HG02763 (cell line): ENCODE measurements at regions not wholly inside any gene's neighbourhood (a gene's known extent, or its start where the extent isn't known, plus 50 kb on each side); places are given as distances from the start of the nearest gene placed in this dataset.

Experiments
- ATAC-seq: cut with Tn5 transposase; IDR thresholded peaks from one replicate; pipeline ENCODE4 v1.9.1; 2021; ENCODE audit warnings: mild to moderate bottlenecking, moderate library complexity; ENCODE audit not compliant: unreplicated experiment

DNA sequence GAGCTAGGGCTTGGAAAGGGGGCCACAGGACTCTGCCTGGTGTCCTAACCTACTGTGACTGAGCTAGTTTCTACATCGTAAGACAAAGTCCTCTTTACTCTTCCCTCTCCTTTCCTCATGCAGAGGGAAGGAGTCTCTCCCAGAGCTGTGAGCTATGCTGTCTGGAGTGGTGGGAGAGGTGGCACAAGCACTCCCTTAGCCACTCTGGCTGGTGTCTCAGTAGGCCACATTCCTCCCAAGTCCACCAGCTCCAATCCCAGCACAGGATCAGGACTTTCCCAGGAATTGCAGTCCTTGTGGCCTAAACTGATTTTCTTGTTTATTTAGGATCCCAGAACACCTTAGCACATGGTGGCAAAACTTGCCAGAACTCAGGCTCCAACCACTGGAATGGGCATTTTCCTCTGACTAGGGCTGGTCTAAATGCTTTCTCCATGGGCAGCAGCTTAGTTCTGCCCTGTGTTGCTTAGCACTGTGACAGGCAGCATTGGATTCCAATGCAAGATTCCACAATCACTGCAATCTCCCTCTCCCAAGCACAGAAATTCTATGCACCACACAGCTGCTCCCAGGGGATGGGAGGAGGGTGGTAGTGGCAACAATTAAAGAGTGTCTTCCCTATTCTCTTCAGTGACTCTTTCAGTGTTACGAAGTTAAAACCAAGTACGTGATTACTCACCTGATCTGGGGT, 733.3 kb downstream of the HACE1 start:
- ATAC-seq, result no peak

DNA sequence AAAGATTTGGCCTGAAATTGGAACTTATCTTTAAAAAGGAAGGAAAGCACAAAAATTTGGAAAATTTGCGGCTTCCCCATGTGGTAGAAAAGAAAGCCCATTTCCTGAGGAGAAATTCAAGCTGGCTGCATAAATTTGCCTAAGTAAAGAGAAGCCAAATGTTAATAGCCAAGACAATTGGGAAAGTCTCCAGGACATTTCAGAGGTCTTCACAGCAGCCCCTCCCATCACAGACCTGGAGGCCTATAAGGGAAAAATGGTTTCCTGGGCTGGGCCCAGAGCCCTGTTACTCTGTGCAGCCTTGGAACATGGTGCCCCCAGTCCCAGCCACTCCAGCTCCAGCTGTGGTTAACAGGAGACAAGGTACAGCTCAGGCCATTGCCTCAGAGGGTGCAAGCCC, 736.5 kb downstream of the HACE1 start:
- ATAC-seq, result no peak

DNA sequence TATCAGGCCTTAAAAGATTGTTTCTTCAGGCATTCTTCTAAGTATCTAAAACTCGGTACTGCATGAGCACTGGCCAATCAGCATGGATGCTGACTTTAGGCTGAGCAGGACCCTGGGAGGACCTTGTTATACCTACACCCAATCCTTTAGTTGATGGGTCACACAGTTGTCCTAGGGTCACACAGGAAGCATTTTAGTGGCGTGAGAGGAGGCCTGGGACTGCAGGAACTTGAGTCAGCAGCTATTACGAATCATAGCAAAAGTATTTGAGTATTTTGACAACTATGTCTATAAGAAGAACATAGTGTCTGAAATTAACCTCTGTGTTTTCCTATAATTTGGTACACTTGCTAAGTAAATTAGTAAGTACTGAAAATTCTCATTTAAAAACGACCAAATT, 741.4 kb downstream of the HACE1 start:
- ATAC-seq, result no peak

DNA sequence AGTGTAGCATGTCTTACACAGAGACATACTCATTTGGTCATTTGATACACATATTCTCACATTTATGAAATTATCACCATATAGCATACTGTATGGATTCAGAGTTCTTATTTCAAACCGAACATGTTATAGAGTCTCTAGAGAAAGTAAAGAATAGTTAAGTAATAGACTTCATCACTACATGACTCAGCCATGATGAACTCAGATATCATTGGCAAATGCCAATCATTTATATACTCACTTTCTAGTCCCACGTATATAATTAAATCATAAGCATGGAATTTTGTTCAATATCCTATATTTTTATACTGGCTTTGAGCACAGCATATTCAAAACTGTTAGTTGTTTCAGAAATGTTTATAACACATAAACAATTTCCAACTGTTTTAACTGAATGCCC, 749.9 kb downstream of the HACE1 start:
- no peak for ATAC-seq

DNA sequence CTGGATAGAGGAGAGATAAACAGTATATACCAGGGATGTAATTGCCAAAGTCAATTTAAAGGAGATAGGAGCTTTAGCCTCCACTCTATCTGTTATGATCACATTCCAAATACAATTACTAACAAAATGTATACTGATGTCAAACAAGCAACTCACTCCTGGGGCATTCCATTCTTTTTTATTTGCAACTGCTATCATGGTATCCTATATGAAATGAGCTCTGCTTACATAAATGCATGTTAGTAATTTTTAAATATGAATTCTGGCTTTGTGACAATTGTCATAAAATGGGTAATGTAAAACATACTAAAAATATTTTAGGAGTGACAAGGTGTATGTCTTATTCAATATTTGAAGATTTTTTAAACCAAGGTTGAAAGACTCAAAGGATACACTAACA, 751.1 kb downstream of the HACE1 start:
- no peak for ATAC-seq

DNA sequence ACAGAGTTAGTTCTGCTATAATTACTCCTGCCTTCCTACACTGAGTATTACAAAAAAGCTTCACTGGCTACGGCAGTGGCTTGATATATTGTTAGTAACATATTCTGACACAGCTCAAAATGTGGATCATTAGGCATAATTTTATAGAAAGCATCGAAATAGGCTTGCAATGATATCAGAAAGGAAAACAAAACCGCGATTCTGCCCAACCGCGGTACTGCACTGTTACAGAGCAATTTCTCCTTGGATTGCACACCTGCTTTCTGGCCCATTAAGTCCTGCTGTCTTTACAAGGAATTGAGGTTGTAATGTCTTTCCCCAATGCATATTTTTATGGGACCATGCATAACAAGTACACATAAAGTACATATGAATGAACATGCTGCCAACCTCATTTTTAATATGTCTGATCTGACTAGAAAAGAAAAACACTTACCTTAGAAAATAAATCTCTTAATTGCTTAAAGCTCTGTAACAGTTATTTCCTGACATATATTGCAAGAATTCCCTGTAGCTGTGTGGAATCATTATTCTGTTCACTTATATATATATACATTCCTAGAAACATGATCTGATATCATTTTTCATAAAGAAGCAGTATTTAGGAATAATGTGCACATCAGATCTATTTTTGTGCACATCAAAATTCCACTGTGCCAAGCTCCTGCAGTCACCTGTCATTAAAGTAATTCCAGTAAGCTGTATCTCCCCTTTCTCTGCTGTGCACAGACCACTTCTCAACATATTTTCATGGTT, 763.9 kb downstream of the HACE1 start:
- ATAC-seq, result no peak

DNA sequence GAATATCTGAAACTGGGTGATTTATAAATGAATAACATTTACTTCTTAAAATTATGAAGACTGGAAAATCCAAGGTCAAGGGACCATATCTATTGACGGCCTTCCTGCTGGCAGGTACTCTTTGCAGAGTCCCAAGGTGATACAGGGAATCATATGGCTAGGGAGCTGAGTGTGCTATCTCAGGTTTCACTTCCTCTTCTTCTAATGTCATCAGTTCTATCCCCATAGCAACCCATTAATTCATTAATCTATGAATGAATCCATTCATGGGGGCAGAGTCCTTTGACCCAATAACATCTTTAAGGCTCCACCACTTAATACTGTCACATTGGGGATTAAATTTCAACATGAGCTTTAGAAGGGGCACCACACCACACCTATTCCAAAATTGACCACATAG, 772.0 kb downstream of the HACE1 start:
- no peak for ATAC-seq

DNA sequence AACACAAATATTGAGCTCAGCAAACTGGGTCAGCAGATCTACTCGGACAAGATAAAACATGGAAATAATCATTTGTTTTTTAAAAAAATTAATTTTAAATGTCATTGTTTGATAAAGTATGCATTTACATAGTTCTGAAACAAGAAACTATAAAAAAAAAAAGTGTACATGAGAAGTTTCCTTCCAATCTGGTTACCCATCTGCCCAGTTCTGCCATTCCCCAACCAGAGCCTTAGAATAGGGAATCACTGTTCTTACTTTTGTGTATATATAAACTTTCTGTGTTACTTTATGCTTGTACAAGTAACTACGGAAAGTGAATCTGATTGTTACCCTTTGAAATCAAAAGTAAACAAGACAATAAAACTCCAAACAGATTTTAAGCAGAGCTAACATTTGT, 791.4 kb downstream of the HACE1 start:
- ATAC-seq, result no peak

DNA sequence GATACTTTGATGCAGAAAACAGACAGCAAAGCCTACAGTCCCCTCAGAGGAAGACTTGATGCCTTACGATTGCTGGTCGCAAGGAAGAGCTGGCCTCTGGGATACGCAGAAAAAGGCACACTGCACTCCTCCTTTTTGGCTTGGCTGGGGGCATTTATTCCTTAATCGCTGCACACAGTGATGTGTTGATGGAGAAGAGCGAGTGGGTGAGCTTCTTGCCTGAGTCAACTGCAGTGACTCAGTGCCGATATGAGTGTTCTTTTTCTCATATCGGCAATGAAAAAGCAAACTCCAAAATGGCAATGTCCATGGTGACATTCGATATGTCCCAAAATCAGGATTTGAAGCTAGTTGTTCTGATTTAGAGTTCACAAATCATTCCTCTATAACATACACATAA, 794.8 kb downstream of the HACE1 start:
- no peak for ATAC-seq

DNA sequence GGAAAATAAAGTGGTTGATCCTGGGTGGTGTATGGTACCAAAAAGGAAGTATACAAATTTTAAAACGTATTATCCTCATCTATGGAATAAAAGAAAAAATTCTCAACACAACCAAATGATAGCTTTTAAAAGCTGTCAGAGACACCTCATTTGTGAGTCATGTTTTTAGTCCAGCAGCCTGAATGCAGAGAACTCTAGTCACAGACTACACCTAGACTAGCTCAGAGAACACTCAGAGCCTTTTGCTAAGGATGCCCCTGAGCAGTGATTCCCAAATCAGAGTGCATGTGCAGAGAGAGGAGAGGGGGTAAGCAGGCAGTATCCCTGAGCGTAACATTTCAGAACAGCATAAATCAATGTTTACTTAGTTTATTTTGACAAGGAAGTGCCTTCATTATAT, 809.3 kb downstream of the HACE1 start:
- ATAC-seq, result no peak

DNA sequence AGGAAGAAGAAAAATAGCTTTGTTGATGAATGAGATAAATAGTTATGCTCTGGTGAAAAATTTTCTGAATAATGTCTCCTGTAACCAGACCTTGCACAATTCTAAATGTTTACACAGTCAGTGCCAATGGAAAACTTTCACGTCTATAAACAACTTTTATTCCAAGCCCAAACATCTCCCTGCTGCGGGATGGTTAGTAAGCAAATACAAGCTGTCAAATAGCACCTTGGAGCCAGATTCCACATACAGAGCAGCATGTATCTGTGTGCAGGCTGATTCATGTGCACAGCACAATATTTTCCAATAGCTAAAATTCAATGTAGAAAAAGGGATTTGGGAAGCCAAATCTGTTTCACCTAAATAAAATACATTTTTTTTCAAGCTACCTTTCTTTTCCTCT, 813.3 kb downstream of the HACE1 start:
- no peak for ATAC-seq

DNA sequence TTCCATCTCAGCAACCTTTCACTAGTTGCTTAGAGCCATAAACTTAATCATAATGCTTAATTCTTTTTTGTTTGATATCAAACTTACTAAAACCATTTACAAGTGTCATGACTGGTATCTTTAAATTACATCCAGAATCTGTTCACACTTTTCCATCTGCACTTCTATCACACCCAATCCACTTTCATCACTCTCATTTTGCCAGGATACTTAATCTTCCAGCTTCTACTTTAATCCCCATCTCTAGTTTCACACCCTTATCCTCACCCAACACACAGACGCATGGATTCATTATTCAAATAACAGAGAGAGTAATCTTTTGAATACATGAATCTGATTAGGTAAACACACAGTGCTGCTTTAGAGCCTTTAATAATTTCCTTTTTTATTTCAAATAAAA, 828.4 kb downstream of the HACE1 start:
- no peak for ATAC-seq

DNA sequence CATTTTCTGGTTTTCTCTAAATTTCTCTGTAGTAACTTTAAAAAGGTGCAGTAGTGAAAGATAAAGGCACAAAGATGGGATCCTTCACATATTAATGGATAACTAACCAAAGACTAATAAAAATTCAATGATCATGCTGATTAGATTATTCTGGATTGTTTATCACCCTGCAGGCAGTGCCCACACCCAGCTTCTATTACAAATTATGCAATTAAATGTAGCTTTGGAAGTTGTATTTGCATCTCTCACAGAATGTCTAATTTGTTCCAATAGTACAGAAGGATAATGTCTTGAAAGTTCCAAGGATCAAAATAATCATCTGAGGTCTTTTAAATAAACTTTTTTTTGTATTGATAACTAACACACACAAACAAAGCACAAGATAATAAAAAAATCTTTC, 837.6 kb downstream of the HACE1 start:
- no peak for ATAC-seq

DNA sequence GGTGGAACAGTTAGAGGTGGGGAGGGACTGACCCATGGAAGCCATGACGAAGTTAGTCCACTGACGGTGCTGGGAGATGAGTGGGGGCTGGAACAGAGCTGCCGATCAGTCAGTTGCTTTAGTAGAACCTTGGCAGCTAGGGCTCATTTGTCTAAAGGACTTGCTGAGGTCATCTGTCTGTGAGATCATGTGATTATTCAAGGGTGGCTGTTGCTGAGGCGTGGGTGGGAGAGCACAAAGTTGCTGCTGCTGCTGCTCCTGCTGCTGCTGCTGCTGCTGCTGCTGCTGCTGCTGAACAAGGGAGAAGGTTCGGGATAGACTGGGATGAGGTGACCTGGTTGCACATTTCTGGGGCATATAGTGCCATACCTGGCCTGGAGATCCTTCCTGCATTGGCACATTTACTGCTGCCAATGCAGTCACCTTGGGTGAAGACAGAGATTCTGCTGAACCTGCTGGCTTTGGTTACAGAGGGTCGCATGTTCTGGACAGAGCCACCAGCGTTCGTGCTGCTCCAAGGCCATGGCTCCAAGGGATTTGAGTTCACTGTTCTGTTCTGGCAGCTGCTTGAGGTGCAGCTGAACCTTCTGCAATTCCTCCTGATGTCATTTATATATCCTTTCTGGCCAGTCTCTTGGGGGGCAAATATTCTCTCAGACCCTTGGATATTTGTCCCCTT, 840.5 kb downstream of the HACE1 start:
- no peak for ATAC-seq

DNA sequence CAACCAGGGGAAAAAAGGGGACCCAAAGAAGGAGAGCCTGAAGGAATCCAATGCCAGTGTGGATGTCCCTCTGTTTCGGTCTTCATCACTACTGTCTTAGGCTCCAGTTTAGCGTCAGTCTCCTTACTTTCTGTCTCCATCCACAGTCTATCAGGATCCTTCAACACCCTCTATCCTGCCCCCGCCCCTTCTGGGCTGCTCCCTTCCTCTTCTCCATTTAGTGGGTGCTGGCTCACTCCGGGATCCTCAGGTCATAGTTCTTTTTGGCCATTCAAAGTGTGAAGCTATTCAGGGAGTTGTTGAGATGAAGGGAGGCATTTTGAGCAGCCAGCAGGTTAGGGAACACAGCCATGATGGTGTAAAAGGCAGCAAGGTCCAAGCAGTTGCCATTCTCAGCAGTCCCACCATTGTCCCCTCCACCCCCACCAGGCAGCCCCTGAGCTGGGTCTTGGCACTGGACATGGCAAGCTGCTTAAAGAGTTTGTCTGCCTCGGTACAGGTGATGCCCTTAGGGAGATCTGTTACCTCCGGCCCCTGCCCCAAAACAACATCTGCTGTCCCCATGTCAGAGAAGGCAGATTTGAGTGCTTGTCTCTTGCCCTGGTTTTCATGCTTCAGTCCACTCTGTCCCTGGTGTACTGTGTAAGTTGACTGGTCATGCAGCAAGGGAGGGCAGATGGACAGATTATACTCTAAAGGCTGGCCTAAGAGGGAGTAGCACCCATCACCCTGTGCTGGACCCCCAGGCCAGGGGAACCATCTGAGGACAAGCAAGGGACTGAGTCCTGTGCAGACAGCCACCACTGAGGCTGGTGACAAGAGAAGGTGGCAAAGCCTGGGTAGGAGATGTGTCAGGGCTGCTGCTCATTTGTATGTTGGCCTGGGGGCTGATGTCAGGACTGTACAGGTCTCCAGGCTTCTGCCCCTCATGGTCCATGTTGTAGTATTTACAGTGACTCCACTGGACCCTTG, 842.0 kb downstream of the HACE1 start:
- ATAC-seq, result no peak

DNA sequence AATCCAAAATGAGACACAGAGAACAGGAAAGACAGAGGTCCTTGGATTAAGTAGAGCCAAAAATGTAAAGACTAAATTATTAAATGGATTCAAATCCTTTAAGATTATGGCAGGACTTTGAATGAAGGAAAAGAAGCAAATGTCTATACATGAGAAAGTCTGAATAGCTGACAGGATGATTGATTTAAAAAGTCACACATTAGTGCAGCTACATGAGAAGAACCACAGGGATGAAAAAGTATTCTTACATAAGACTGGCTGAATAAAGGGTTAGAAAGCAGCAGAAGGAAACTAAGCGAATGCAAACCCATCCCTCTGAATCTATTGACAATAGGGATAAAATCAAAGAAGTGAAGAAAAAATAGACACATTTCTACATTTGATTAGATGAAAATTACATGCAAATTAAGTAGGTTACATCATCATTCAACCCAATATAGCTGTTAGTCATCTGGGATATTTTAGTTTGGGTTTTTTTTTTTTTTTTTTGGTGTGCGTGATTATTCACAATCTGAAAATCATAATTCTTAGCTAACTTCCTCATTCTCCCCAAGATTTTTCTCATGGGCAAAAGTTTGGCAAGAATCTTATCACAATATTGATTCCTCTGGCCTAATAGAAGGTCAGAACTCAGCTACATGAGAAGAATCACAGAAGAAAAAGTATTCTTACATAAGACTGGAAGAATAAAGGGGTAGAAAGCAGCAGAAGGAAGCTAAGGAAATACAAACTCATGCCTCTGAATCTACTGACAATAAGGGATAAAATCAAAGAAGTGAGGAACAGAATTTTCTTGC, 845.4 kb downstream of the HACE1 start:
- ATAC-seq, result no peak

DNA sequence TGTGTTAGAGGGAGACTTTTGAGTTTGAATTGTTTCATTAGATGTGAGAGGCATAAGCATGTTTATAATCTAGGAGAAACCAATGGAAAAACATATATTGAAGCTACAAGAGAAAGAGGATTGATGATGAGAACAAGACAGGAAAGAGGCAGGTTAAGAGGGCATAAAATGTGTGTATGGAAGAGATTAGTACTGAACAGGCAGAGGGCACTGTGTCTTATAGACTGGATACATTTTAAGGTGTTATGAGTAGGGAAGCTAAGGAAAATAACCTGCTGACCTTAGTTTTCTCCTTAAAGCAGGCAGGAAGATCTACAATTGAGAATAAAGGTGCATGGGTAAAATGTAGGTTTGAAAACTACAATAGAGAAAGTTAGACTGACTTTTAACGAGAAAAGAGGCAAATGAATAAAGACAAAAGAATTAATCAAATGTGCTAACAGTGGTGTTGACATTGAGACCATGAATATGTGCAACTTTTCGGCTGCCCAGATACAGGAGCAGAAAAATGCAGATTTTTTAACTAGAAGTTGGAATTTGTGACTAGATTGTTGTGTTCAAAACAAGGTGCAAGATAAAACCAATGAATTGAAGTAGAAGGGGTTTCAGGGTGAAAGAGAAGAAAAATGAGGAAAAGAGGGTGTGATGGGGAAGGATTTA, 846.3 kb downstream of the HACE1 start:
- ATAC-seq, result no peak

DNA sequence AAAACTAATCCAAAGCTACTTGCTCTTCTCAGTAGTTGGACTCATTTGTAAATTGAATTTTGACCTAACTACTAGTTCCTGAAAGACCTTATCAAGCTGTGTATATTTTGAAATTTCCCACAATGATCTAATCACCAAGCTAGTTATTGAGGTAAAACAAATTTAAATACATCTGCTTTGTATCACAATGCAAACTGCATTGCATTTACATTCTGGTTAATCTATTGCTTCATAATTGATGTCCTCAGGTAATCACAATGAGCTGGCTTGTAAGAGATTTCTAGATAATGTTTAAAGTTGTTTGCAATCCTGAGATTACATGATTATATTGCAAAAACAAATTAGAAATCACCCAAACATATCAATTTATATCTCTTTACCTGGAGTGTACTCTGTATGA, 848.8 kb downstream of the HACE1 start:
- ATAC-seq, result no peak

DNA sequence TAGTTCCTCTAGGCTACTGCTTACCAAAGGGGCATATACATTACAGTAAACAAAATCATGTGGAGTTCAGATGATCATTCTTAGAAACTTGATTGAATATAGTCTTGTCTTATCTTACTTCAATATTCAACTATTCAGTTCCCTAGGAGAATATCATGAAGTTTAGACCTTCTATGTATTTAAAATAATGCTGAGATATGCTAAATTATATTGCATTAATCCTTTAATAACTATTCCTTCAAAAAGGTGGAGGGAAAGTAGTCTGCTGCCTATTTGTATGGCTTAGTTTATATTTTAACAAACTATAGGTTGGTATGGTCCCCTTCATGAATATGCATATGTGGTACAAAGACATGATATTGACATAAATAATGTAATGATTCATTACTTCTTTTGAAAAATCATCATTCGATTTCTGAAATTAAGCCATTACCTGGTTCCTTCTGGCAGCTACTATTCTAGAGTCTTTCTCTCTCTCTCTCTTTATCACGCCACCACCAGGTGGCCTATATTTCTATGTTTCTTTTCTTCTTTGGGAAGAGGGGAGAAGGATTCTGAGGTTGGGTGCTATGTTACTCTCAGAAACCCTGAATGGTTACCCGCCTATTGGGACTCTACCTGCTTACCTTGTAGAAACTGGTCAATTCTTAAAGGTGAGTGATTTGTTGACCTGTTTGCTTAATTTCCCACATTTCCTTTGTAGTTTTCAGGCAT, 855.8 kb downstream of the HACE1 start:
- ATAC-seq, result no peak
